ENCODE measurements at regions not wholly inside any gene's neighbourhood (a gene's known extent, or its start where the extent isn't known, plus 50 kb on each side); places are given as distances from the start of the nearest gene placed in this dataset.
A peak's percentile ranks its signal among the peaks of the same experiment; 100 is the strongest.

GRCh38 chr5:168001318-168001717, 290.1 kb upstream of the WWC1 start:
- H3K4me3 ChIP-seq (ENCODE audit: insufficient read depth in 1 of 2, low read depth in 1 of 2, low read length in 2 of 2): no peak overlapping the region
- H2BK5ac ChIP-seq (ENCODE audit: low read depth, low read length, poor library complexity, severe bottlenecking): no peak overlapping the region
- no peak overlapping the region for H2BK120ac ChIP-seq (ENCODE audit: low read depth, low read length)
- H2BK15ac ChIP-seq (ENCODE audit: low read depth, poor library complexity, severe bottlenecking): no peak overlapping the region
- peaks cover 10% of the 10 kb centered on the region for H3K79me1 ChIP-seq (replicated peaks; ENCODE audit: low read length, poor library complexity, severe bottlenecking)
- H3K9me3 ChIP-seq (ENCODE audit: control insufficient read depth, low read length): no peaks in the 10 kb centered on the region
- no peak overlapping the region for H2AFZ ChIP-seq (ENCODE audit: low read depth, low read length)
- H2BK12ac ChIP-seq (ENCODE audit: low read length in 2 of 2): no peak overlapping the region
- no peak overlapping the region for H2AK5ac ChIP-seq (ENCODE audit: low read length, severe bottlenecking)
- no peak for DNase-seq
- H3K36me3 ChIP-seq (ENCODE audit: control insufficient read depth in 1 of 2, insufficient read depth in 2 of 2, low read depth in 1 of 2, low read length in 2 of 2): no peaks in the 10 kb centered on the region
- no peak overlapping the region for H3K18ac ChIP-seq (ENCODE audit: low read depth in 1 of 2, low read length in 2 of 2)
- no peak overlapping the region for H3K4me2 ChIP-seq (ENCODE audit: low read length, poor library complexity, severe bottlenecking)
- H3K9ac ChIP-seq (ENCODE audit: low read length): no peak overlapping the region
- H4K8ac ChIP-seq (ENCODE audit: low read length): no peak overlapping the region
- no peaks in the 10 kb centered on the region for H3K4me1 ChIP-seq (ENCODE audit: control insufficient read depth, insufficient read depth, low read depth, low read length)
- H4K91ac ChIP-seq (ENCODE audit: low read length): no peak overlapping the region
- no peak overlapping the region for H3K23ac ChIP-seq (ENCODE audit: low read length in 2 of 2)
- H3K27me3 ChIP-seq (ENCODE audit: control insufficient read depth in 1 of 2, insufficient read depth in 1 of 2, low read length in 2 of 2): no peaks in the 10 kb centered on the region
- H3K27ac ChIP-seq (ENCODE audit: low read length, poor library complexity, severe bottlenecking): no peak overlapping the region
- no peak overlapping the region for H3K4ac ChIP-seq (ENCODE audit: low read depth in 1 of 2, low read length in 2 of 2)
- H3K14ac ChIP-seq (ENCODE audit: low read length in 2 of 2): no peak overlapping the region
- WGBS: 100% methylated on average over 1 of the region's 2 CpGs

DNA sequence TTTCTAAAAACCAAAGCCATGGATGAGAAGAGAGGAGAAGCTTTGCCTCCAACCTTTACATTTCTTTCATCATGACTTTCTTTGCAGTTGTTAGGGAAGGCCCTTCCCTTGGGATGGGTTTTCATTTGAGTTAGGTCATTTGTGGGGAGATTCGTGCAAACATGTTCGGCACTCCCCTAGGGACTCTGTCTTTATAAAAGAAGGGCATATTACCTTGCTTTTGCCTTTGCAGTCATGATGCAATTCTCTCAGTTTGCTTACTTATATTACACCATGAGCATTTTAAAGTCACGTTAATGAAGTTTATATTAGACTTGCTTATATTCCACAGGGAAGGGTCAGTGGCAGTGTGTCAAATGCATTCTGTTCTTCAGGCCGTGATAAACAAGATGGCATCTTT, 289.3 kb upstream of the WWC1 start:
- H4K8ac ChIP-seq (ENCODE audit: low read length): no peak overlapping the region
- no peaks in the 10 kb centered on the region for H3K9me3 ChIP-seq (ENCODE audit: control insufficient read depth, low read length)
- H4K91ac ChIP-seq (ENCODE audit: low read length): no peak overlapping the region
- no peak overlapping the region for H2BK12ac ChIP-seq (ENCODE audit: low read length in 2 of 2)
- no peak overlapping the region for H3K27ac ChIP-seq (ENCODE audit: low read length, poor library complexity, severe bottlenecking)
- no peak overlapping the region for H3K4ac ChIP-seq (ENCODE audit: low read depth in 1 of 2, low read length in 2 of 2)
- WGBS: 84% methylated on average over 4 of the region's 4 CpGs
- peaks cover 10% of the 10 kb centered on the region for H3K79me1 ChIP-seq (replicated peaks; ENCODE audit: low read length, poor library complexity, severe bottlenecking)
- no peak overlapping the region for H3K9ac ChIP-seq (ENCODE audit: low read length)
- H3K4me1 ChIP-seq (ENCODE audit: control insufficient read depth, insufficient read depth, low read depth, low read length): no peaks in the 10 kb centered on the region
- H3K36me3 ChIP-seq (ENCODE audit: control insufficient read depth in 1 of 2, insufficient read depth in 2 of 2, low read depth in 1 of 2, low read length in 2 of 2): no peaks in the 10 kb centered on the region
- no peak for DNase-seq
- H3K4me2 ChIP-seq (ENCODE audit: low read length, poor library complexity, severe bottlenecking): no peak overlapping the region
- no peak overlapping the region for H2AK5ac ChIP-seq (ENCODE audit: low read length, severe bottlenecking)
- H3K27me3 ChIP-seq (ENCODE audit: control insufficient read depth in 1 of 2, insufficient read depth in 1 of 2, low read length in 2 of 2): no peaks in the 10 kb centered on the region
- H2BK5ac ChIP-seq (ENCODE audit: low read depth, low read length, poor library complexity, severe bottlenecking): no peak overlapping the region
- no peak overlapping the region for H2AFZ ChIP-seq (ENCODE audit: low read depth, low read length)
- no peak overlapping the region for H3K23ac ChIP-seq (ENCODE audit: low read length in 2 of 2)
- no peak overlapping the region for H3K18ac ChIP-seq (ENCODE audit: low read depth in 1 of 2, low read length in 2 of 2)
- H3K14ac ChIP-seq (ENCODE audit: low read length in 2 of 2): no peak overlapping the region
- H3K4me3 ChIP-seq (ENCODE audit: insufficient read depth in 1 of 2, low read depth in 1 of 2, low read length in 2 of 2): no peak overlapping the region
- H2BK120ac ChIP-seq (ENCODE audit: low read depth, low read length): no peak overlapping the region
- H2BK15ac ChIP-seq (ENCODE audit: low read depth, poor library complexity, severe bottlenecking): no peak overlapping the region

GRCh38 chr5:168005093-168005492, 286.4 kb upstream of the WWC1 start:
- H3K4ac ChIP-seq (ENCODE audit: low read depth in 1 of 2, low read length in 2 of 2): no peak overlapping the region
- H3K36me3 ChIP-seq (ENCODE audit: control insufficient read depth in 1 of 2, insufficient read depth in 2 of 2, low read depth in 1 of 2, low read length in 2 of 2): no peaks in the 10 kb centered on the region
- no peaks in the 10 kb centered on the region for H3K9me3 ChIP-seq (ENCODE audit: control insufficient read depth, low read length)
- no peak overlapping the region for H2BK5ac ChIP-seq (ENCODE audit: low read depth, low read length, poor library complexity, severe bottlenecking)
- no peak overlapping the region for H3K4me3 ChIP-seq (ENCODE audit: insufficient read depth in 1 of 2, low read depth in 1 of 2, low read length in 2 of 2)
- H3K27me3 ChIP-seq (ENCODE audit: control insufficient read depth in 1 of 2, insufficient read depth in 1 of 2, low read length in 2 of 2): no peaks in the 10 kb centered on the region
- H3K4me2 ChIP-seq (ENCODE audit: low read length, poor library complexity, severe bottlenecking): no peak overlapping the region
- H2AK5ac ChIP-seq (ENCODE audit: low read length, severe bottlenecking): no peak overlapping the region
- H2AFZ ChIP-seq (ENCODE audit: low read depth, low read length): no peak overlapping the region
- H4K8ac ChIP-seq (ENCODE audit: low read length): no peak overlapping the region
- H3K14ac ChIP-seq (ENCODE audit: low read length in 2 of 2): no peak overlapping the region
- H2BK120ac ChIP-seq (ENCODE audit: low read depth, low read length): no peak overlapping the region
- no peak overlapping the region for H4K91ac ChIP-seq (ENCODE audit: low read length)
- H3K4me1 ChIP-seq (ENCODE audit: control insufficient read depth, insufficient read depth, low read depth, low read length): no peaks in the 10 kb centered on the region
- H3K18ac ChIP-seq (ENCODE audit: low read depth in 1 of 2, low read length in 2 of 2): no peak overlapping the region
- no peak overlapping the region for H2BK12ac ChIP-seq (ENCODE audit: low read length in 2 of 2)
- H3K9ac ChIP-seq (ENCODE audit: low read length): no peak overlapping the region
- 78% methylated on average over 6 of the region's 6 CpGs for WGBS
- no peak overlapping the region for H3K23ac ChIP-seq (ENCODE audit: low read length in 2 of 2)
- DNase-seq: no peak
- H3K79me1 ChIP-seq (replicated peaks; ENCODE audit: low read length, poor library complexity, severe bottlenecking): peaks cover 9% of the 10 kb centered on the region
- H3K27ac ChIP-seq (ENCODE audit: low read length, poor library complexity, severe bottlenecking): no peak overlapping the region
- no peak overlapping the region for H2BK15ac ChIP-seq (ENCODE audit: low read depth, poor library complexity, severe bottlenecking)

DNA sequence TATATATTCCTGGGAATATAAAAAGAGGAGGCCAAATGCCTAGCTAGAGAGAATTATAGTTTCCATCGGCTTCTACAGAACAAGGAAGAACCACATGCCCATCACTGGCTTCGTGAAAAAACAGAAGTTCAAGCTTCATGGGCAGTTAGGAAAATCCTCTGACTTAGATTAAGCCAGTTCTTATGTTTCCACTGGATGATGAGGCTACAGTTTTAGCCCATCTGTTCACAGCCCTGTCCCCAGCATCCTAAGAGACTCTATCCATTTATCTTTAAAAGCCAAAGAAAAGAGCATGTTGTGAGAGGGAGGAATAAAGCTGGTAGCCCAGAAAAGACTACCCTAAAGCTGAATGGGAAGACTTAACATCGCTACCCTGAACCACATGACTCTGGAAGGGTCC, 285.5 kb upstream of the WWC1 start:
- H3K4me2 ChIP-seq (ENCODE audit: low read length, poor library complexity, severe bottlenecking): no peak overlapping the region
- H2AK5ac ChIP-seq (ENCODE audit: low read length, severe bottlenecking): peak overlapping the region; percentile 41

More for the DNA sequence above, 285.5 kb upstream of the WWC1 start:
- WGBS: 95% methylated on average over 3 of the region's 3 CpGs
- no peak overlapping the region for H3K23ac ChIP-seq (ENCODE audit: low read length in 2 of 2)
- H3K9ac ChIP-seq (ENCODE audit: low read length): no peak overlapping the region
- H2BK15ac ChIP-seq (ENCODE audit: low read depth, poor library complexity, severe bottlenecking): no peak overlapping the region
- H3K18ac ChIP-seq (ENCODE audit: low read depth in 1 of 2, low read length in 2 of 2): no peak overlapping the region
- no peaks in the 10 kb centered on the region for H3K9me3 ChIP-seq (ENCODE audit: control insufficient read depth, low read length)
- H2BK120ac ChIP-seq (ENCODE audit: low read depth, low read length): no peak overlapping the region
- no peak overlapping the region for H3K4me3 ChIP-seq (ENCODE audit: insufficient read depth in 1 of 2, low read depth in 1 of 2, low read length in 2 of 2)
- H2BK5ac ChIP-seq (ENCODE audit: low read depth, low read length, poor library complexity, severe bottlenecking): no peak overlapping the region
- H3K79me1 ChIP-seq (replicated peaks; ENCODE audit: low read length, poor library complexity, severe bottlenecking): peaks cover 13% of the 10 kb centered on the region
- H4K8ac ChIP-seq (ENCODE audit: low read length): no peak overlapping the region
- no peak overlapping the region for H2BK12ac ChIP-seq (ENCODE audit: low read length in 2 of 2)
- no peaks in the 10 kb centered on the region for H3K36me3 ChIP-seq (ENCODE audit: control insufficient read depth in 1 of 2, insufficient read depth in 2 of 2, low read depth in 1 of 2, low read length in 2 of 2)
- peaks cover 0 to 3% of the 10 kb centered on the region in 2 experiments for H3K27me3 ChIP-seq (ENCODE audit: control insufficient read depth in 1 of 2, insufficient read depth in 1 of 2, low read length in 2 of 2)
- H3K27ac ChIP-seq (ENCODE audit: low read length, poor library complexity, severe bottlenecking): peak overlapping the region; percentile 13
- DNase-seq: no peak
- no peak overlapping the region for H3K4ac ChIP-seq (ENCODE audit: low read depth in 1 of 2, low read length in 2 of 2)
- no peak overlapping the region for H3K14ac ChIP-seq (ENCODE audit: low read length in 2 of 2)
- no peaks in the 10 kb centered on the region for H3K4me1 ChIP-seq (ENCODE audit: control insufficient read depth, insufficient read depth, low read depth, low read length)
- H4K91ac ChIP-seq (ENCODE audit: low read length): no peak overlapping the region
- H2AFZ ChIP-seq (ENCODE audit: low read depth, low read length): no peak overlapping the region
